NCI-H187 treated with DMSO at 0.1 percent for 48 hours (cell line): ENCODE measurements at regions not wholly inside any gene's neighbourhood (a gene's known extent, or its start where the extent isn't known, plus 50 kb on each side); places are given as distances from the start of the nearest gene placed in this dataset.

Experiments
- DNase-seq: peaks from one replicate; lab custom pipeline; 2025; lab: John Stamatoyannopoulos, UW

DNA sequence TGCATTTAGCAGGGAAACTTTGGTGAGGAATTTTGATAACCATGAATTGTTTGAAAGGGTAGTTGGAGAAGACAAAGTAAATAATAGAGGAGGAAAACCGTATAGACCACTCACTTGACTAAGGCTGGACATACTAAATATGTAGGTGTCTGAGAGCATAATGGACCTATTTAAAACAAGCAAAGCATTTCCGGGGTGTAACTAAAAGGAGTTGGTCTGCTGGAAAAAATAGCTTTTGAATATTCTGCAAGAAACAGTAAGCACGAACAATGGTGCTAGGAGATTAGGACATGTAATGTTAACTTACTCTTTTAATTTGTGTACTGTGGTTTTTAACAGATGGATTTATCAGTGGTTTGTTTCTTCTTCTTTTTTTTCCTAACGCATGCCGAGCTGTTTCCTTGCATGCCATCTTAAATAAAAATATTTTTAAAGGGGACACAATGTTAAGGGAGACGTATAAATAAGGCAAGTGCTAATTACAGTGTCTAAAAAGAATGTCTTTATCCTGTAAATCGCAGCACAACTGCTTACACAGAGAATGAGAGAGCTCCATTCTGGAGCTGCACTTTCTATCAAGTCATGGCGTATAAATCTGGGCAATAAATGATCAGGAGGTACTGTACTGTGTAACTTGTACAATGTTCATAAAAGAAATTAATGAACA is 492.1 kb downstream of the LMO4 start:
- no peak for DNase-seq

DNA sequence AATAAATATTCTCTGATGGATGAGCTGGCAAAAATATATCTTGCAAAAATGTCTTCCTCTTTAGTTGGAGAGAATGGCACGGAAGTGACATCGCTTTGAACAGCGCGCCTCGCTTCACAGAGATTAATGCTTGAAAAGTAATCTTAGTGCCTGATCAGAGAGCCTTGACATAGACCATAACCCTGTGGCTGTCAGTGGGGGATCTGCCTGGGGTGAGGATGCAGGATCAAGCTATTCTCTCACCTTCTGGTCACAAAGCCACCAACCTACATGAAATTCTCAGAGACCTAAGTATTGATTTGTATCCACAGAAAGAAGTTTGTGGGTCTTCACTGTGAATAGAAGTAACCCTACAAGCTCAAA is 492.6 kb downstream of the LMO4 start:
- no peak for DNase-seq

DNA sequence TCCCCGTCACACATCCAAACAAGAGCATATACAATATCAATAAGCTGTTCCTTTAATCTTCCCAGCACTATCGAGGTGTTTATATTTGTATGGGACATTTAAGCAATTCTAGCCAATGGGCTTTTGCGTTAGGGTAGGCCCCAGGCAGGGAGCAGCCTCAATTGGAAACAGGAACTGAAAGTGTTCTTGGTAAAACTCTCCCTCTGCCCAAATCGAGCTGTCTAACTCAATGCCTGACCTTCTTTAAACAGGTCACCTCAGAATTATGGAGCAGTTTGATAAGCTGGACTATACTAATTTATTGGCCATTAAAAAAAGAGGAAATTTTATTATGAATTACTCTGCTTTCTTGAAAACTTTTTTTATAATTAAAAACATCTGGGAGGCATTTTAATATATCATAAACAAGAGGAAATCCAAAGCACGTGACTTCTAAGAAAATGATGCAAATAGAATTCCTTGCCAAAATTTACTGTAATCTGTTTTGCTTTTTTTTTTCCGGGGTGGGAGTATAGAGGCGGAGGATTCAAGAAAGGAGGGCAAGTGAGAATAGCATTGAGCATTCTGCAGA is 498.1 kb downstream of the LMO4 start:
- no peak for DNase-seq

DNA sequence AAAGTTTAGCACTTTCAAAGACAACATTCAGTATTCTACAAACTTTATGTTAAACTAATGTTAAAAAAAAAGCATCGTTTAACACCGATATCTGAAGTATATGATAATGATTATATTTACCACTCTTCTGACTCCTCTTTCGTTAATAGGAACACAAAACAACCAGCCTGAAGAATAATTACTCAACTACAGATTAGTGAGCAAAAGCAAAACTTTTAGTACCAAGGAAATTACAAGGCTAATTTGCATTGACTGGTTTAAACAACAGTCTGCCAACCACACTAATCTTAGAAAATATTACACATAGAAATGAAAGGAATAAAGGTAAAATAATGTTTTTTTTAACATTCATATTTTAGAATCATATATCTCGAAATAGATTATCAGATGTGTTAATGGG is 500.7 kb downstream of the LMO4 start:
- no peak for DNase-seq

DNA sequence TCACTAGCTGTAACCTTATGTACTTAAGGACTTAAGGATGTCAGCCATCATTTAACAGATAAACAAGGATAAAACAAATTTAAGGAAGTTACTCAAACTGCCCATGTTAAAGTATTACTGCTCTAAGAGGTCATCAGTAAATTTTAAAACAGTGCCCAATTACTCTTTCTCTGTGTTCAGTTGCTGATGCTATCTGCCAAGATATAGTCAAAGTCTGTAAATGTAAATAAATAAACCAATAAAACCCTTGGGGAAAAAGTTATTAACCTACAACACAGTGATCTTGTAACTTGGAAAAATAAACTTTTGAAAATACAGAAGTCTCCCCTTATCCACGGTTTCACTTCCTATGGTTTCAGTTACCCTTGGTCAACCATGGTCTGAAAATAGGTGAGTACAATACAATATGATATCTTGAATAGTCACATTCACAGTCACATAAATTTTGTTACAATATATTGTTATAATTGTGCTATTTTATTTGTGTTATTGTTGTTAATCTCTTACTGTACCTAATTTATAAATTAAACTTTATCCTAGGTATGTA is 501.8 kb downstream of the LMO4 start:
- DNase-seq, result no peak

DNA sequence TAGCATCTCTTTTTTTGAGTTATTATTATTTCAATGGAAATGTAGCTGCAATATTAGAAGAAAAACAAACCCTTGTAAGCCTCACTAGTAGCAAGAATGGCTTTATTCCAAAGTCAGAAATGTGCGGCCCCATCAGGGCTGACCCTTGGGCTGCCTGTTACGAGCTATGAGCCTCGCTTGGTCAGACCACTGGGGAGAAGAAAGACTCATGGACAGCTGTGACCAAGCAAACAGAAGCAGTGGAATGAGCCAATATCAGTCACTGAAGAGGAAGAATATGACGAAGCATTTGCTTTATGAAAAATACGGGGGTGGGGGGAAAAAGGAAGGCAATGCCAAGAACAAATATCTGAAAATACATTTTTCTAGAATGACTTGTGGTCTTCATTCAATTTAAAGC is 504.5 kb downstream of the LMO4 start:
- no peak for DNase-seq

DNA sequence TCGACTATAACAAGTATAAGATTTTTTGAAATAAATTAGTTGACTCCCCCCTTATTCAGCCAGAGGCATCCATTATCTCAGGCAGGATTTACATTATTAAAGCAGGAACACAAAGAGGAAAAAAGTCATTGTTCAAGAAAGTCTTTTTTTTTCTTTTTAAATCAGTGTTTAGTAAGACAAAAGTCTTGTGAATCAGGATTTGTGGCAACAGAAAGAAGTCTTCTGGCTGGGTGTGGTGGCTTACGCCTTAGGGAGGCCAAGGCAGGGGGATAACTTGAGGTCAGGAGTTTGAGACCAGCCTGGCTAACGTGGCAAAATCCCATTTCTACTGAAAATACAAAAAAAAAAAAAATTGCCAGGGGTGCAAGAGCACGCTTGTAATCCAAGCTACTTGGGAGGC is 505.5 kb downstream of the LMO4 start:
- DNase-seq, result no peak

DNA sequence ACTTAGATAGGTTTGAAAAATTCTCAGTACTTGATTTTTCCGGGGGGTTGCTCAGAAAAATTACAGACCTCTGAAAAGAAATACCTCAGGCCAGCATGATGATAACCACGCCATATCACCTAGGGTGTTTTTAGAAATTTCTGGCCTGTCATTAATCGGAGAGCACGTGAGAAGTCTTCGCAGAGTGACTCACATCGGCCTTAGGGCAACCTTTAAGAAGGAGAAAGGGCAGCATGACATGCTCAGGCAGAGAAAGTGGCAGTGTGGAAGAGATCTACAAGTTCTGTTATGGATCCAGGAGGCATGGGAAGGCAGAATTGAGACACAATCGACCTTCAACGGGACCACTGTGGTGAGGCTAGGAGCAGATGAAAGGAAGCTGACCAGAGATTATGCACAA is 506.3 kb downstream of the LMO4 start:
- no peak for DNase-seq

DNA sequence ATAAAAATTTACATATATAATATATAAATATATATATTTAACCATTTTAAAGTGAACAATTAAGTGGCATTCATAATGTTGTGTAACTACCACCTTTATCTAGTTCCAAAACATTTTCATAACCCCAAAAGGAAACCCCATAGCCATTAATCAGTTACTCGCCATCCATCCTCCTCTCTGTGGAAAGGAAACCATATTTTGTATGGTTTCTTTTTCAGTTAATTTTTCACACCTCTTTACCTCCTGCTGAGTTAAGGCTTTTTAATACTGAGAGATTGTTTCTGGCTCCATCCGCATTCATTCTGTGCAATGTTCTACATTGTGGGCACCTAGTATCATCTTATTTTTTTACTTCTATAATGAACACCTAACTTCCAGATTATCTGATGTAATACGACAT is 512.1 kb downstream of the LMO4 start:
- no peak for DNase-seq

DNA sequence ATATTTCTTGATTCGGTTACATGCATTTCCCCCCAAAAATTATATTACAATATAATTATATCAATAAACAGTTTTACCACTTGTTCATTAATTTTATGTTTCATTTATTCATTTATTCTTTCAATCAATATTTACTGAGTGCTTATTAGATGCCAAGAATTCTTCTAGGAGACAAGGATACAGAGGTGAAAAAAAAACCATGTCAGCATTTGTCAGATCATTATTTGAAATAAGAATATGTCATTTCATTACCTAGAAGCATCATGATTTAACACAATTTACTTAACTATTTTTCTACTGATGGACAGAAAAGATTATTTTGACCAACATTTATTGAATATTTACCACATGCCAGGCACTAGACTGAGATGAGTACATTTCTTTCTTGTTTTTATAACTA is 512.7 kb downstream of the LMO4 start:
- no peak for DNase-seq

DNA sequence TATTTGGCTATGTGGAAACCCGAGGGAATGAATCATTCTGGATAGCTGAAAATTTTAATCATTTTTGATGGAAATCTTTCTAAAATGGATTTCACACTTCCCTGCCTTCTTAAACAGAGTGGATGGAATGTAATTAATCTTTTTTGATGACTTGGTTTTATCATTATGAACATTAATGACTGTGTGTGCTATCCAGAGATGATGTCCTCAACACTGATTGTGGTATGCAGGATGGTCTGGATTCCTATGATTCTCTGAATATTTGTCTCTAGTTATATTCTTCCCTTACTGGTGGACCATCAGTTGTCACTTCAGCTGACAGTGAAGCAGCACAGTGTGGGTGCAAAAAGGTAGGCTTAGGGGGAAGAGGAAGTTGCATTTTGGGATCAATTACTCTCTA is 513.5 kb downstream of the LMO4 start:
- DNase-seq, result no peak

DNA sequence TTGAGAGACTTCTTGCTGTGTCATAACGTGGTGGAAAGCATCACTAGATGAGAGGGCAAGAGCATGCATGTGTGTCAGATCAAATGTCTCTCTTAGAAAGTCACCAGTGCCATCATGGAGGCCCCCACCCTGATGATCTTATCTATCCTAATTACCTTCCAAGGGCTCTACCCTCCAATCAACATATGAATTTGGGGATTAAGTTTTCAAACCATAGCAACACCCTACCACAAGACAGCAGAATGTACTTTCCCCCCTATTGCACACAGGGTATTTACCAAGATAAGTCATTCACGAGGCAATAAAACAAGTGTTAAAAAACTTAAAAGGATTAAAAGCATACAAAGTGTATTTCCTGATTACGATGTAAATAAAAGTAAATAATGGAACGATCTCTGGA is 515.6 kb downstream of the LMO4 start:
- DNase-seq, result no peak

DNA sequence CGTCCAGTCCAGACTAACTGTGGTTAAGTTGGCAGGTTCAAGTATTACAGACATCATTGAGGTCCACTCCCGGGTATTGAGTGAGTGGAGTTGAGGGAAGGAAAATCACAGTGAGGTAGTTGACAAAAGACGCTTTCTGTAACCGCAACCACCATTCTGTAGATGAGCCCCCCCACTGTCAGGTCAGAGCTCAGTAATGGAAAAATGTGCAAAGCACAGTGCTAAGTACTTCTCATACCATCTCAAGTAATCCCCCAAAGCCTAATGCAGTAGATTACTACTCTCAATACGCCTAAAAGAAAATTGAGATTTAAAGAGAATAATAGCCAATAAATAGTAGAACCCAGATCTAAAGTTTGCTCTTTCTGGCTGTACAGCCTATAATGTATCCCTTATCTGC is 522.8 kb downstream of the LMO4 start:
- DNase-seq, result no peak

DNA sequence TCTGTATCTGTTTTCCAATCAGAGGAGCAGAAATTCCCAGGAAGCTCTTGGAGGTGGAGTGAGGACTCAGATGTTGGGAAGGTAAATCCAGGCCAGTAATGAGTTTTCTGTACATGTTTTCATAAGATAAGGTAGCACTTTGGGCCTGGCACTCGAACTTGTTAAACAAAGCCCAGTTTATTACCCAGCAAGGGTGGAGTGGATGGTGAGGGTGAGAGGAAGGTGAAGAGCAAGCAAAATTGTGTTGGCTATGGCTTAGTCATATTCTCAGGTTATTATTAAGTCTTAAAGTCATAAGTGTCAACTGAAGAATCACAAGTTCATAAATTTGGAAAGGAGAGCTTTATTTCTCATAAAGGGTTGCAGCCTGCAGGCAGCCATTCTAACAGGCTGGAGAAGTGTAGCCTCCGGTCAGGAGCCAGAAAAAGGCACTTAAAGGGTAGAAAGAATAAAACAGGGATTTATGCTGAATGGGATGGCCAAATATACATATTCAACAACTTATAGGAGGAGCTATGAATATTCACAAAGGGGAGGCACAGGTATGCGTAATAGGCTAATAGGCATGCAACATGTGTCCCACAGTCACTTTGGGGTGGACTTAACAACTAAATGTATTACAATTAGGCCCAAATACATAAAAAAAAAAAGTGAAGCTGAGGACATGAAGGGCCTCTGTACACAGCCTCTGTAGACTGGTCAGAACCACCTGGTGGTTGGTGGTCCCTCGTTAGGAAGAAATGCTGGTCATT is 523.9 kb downstream of the LMO4 start:
- DNase-seq, result no peak

DNA sequence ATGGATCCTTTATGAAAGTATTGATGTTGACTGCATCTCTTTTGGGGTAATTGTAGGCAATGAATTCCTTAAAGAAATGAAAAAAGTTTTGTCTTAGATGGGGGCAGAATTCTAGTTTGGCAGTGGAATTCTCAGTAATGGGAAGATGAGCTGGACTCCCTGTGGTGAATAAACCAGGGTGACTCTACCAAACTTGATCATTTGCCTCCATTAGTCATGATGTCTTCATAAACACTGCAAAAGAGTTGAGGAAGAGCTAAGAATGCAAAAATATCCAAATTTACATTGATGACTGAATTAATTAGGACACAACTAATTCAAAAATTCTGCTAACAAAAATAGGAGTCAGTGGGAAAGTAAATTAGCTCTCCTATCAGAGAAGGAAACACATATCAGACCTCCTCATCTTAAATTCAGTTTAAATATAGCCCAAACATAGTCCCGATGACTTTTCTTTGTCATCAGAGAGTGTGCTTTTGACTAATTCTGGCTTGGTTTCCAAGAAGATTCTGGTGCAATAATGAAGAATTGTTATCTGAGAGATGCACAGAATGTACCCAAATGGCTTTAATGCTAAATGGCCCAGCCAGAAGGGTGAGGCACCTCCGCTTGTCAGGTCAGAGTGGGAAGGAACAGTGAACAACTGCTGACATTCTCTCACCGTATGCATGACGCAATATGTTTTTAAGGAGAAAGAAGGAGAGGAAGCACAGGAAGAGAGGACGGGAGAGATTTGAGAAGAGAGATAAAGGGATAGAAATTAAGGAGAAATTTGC is 525.1 kb downstream of the LMO4 start:
- no peak for DNase-seq

DNA sequence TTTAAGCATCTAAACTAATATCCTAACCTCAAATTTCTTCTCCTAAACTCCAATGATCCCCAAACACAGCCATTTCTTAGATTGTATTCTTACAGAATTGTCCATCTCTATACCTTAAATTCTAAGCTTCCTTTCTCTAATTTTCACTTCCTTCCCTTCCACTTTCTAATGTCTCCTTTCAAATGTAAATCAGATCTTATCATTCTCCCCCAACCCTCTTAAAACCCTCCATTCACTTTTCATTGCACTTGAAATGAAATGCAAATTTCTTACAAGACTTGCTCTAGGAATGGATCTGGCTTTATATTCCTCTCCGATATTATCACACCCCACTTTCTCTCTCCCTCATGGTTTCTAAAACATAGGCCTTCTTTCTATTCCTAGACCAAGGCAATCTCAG is 534.6 kb downstream of the LMO4 start:
- no peak for DNase-seq

DNA sequence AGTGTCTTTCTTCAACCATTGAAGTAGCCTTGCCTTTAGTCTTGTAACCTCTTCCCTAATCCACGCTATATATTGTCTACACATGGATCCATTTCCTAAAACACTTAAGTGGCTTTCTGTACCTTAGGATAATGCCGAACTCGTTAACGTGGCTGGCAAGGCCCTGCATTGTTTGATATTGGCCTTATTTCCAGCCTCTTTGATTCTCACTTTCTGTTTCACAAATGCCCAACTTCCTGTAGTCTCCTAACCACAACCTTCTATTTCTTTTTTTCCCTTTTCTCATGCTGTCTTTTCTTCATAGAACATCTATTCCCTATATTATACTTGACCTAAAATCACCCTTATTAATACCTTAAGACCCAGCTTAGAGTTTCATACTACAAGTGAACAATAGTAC is 536.0 kb downstream of the LMO4 start:
- no peak for DNase-seq

DNA sequence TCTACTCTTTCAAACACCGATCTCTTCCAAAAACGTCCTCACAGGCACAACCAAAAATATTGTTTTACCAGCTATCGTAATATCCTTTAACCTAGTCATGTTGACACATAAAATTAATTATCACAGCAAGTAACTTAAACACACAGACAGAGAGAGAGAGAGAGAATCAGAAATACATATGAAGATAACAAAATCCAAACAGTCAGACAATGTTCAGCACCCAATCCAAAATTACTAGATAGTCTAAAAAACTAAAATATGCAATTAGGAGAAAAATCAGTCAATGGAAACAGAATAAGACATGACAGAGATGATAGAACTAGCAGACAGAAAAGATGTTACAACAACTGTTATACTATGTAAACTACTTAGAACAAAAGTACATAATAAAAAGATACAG is 537.7 kb downstream of the LMO4 start:
- DNase-seq, result no peak

DNA sequence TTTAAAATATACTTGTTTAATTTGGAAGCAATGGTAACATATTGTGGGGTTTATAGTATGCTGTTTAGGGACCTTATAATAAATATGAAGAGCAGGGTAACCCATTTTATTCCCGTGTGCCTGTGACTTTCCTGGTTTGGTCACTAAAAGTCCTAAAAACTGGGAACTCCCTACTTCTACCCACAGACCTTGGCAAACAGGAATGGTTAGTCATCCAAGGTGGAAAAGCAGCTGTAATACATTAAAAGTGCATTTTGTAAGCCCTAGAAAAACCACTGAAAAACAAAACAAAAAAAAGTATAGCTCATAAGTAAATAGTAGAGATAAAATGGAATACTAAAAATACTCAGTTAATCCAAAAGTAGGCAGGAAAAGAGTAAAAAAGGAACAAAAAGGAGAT is 538.9 kb downstream of the LMO4 start:
- no peak for DNase-seq

DNA sequence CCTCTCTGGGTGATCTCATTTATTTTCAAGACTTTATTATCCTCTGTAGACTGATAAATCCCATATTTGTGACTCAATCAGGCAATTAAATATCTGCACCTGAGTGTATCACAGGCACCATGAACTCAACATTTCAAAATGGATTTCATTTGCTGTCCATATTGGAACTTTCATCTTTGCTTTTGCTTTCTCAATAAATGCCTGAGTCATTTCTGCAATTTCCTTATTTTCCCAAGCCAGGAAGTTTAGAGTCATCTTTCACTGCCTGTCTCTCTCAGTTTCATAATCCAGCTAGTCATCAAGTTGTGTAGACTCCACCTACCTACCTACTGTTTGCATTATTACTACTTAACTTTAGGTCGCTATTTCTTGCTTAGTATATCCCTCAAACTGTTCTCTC is 540.9 kb downstream of the LMO4 start:
- no peak for DNase-seq

DNA sequence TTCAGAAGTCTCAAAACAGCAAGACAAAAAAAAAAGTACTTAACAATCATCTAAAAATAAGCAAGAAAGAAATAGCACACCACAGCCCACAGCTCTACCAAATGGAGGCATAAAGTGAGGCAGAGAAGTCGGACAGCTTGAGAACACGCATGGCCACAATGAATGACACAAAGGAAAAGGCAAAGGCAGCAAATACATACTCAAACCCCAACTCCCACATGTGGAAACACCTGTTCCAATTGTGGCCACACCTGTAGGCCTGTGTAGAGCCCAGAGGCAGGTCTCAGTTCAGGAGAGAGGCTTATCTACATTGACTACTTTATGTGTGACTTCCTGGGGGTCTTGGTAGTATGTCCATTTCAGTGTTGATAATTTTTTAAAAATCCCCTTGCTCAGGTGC is 543.5 kb downstream of the LMO4 start:
- DNase-seq, result no peak

DNA sequence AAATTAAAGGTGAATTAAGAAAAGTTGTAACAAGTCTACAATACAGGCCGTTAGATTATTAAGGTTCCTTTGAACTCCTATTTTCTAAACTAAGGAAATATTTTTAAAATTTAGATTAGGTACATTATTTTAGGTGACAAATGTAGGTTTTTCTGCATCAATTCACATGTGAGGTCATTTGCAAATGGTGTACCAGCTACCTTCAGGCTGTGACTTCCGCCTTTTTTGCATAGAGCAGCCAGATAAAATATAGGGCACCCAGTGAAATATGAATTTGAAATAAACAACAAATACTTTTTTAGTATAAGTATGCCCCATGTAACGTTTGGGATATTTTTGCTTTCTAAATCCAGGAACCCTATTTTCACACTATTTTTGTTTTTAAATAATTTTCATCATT is 544.0 kb downstream of the LMO4 start:
- no peak for DNase-seq

DNA sequence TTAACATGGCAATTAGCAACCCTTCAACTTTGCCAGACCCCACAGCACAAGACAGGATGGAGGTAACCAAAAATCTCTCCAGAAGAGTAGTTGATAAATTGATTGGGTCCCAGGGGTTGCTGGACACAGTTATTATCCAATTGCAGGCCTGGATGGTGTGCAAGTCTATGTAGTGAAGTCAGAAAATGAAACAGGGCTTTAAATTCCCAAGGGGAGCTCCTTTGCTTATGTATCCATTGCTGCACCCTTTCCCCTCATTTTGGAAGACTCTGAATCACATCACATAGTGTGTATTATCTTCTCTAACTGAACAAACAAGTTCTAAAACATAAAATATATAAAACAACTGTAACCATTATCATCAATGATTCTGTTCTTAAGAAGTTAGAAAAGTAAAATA is 550.2 kb downstream of the LMO4 start:
- DNase-seq, result no peak
